Body of pancreas (tissue), 4 donors: ENCODE measurements at regions not wholly inside any gene's neighbourhood (a gene's known extent, or its start where the extent isn't known, plus 50 kb on each side); places are given as distances from the start of the nearest gene placed in this dataset.
"Not testable (repeated sequence)": the region's sequence is repeated elsewhere in the genome, so short reads cannot be mapped to it uniquely, and the experiment has no call there.

Experiments
- CTCF ChIP-seq, 7 experiments: fragments of 450-650 bp in 4 of 7; fragments of 200-600 bp in 3 of 7; sonication (generic) in 3 of 7; IDR thresholded peaks; one replicate each; pipeline ENCODE4 v1.5.1; 2016 to 2019; ENCODE audit warnings: antibody characterized with exemption in 7 of 7
- POLR2A ChIP-seq, 3 donors: fragments of 450-650 bp; IDR thresholded peaks; one replicate each; pipeline ENCODE4 v1.6.1; 2016; ENCODE audit warnings: antibody characterized with exemption in 3 of 3, mild to moderate bottlenecking in 2 of 3

DNA sequence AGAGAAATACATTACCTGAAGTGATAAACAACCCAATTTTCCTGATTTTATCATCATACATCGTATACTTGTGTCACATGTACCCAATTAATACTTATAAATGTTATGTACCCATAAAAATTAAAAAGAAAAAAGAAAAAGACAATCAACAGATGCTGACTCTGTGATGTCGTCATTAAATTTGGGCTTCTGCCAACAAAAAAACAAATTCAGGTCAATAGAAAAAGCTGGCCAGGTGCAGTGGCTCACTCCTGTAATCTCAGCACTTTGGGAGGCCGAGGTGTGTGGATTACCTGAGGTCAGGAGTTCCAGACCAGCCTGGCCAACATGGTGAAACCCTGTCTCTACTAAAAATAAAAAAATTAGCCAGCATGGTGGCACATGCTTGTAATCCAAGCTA, 174.4 kb downstream of the ZIC4 start:
- TF ChIP-seq CTCF, POLR2A (IDR thresholded peaks at IDR 0.05): not testable (repeated sequence)
